ENCODE measurements at regions not wholly inside any gene's neighbourhood (a gene's known extent, or its start where the extent isn't known, plus 50 kb on each side); places are given as distances from the start of the nearest gene placed in this dataset.

DNA sequence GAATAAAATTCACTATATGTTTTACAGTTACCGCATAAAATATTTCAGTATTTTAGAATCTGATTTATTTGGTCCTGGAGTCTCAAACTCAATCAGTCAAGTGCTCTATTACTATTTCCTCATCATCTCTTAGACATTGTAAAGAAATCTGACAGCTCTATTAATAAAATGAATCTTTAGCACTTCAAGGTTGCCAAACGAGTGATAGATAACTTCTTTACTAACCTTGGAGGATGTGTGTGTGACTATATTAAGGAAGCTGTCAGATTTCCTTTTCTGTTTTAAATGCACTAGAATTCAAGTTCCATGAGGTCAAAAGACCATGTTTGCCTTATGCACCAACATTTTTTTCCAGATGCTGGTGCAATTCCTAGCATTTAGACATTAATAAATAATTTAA, 389.8 kb upstream of the AZI2 start:
- DNase-seq (ENCODE audit: low spot score), result no peak

DNA sequence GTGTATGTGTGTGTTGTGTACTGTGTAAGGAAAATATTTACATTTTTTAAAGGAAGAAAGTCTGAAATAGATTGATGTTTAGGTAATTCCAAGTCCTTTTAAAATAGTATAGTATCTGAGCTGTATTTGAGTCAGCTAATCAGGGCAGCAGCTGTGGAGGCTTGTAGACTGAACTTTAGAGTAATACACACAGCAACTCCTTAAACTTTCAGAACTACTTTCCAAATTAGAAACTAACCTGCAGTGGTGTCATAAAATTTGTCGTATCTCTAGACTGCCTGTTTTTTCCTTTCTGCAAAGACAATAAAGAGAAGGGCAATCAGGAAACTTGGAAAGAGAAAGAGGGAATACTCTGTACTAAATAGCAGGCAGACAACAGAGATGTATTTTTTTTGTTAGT, 391.0 kb upstream of the AZI2 start:
- no peak for DNase-seq (ENCODE audit: low spot score)

DNA sequence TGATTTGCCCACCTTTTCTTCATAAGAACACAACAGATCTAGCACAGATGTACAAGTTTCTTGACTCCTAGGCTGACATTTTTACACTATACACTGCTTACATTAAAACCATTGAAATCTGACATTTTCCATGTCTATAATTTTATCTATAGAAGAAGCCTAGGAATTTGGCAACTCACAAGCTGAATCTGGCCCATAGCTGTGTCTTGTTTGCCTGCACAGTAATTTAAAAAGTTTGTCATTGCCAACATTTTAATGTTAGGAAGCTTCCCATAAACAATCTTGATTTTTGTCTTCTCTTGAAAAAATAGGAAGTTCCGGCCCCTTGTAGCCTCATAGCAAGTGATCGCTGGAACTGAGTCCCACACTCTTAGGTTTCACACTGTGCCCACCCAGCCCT, 394.6 kb upstream of the AZI2 start:
- DNase-seq (ENCODE audit: low spot score), result no peak

GRCh38 chr3:28743831-28744230, 395.2 kb upstream of the AZI2 start:
- no peak for DNase-seq (ENCODE audit: low spot score)

DNA sequence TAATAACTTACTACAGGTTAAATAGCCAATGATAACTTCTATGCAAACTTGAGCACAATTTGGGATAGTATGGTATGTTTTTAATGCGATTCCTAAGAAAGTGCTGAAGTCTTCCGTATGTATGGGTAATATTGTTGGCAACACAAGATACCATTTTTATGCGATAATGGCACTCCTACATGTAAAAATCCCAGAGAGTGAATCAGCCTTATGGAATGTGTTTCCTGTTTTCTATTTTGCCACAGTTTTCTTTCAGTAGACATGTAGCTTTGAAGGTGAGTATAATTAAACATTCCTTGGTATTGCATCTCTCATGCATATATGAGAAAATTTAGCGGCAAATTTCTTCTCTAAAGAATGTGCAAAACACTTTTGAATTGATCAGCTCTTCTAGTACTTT, 396.8 kb upstream of the AZI2 start:
- no peak for DNase-seq (ENCODE audit: low spot score)

GRCh38 chr3:28745916-28746617, 397.4 kb upstream of the AZI2 start:
- no peak for DNase-seq (ENCODE audit: low spot score)

GRCh38 chr3:28746990-28747389, 398.4 kb upstream of the AZI2 start:
- DNase-seq (ENCODE audit: low spot score), result no peak

- no peak for DNase-seq (ENCODE audit: low spot score)
These were observed 403.2 kb upstream of the AZI2 start for GRCh38 chr3:28751864-28752263.

DNA sequence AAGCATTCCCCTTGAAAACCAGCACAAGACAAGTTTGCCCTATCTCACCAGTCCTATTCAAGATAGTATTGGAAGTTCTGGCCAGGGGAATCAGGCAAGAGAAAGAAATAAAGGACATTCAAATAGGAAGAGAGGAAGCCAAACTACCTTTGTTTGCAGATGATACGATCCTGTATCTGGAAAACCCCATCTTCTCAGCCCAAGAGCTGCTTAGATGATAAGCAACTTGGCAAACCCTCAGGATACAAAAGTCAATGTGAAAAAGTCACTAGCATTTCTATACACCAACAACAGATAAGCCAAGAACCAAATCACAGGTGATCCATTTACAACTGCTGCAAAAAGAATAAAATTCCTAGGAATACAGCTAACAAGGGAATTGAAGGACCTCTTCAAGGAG, 403.7 kb upstream of the AZI2 start:
- no peak for DNase-seq (ENCODE audit: low spot score)

DNA sequence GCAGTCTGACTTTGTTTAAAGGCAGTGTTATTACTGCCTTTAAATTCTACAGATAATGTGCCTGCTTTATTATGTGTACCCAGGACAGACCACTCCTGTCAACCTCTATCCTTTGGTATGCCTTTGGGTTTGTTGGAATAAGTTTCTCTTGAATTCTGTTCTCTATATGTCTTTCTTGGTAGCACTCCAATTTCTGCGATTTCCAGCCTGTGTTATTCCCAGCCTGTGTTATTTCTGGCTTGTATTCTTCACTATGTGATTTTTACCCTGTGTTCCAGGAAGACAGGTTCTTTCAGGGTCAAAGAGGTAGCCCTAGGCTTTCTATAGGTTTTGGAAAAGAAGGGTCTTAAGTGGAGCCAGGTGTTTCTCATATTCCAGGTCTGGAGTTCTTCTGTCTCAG, 407.4 kb upstream of the AZI2 start:
- no peak for DNase-seq (ENCODE audit: low spot score)

DNA sequence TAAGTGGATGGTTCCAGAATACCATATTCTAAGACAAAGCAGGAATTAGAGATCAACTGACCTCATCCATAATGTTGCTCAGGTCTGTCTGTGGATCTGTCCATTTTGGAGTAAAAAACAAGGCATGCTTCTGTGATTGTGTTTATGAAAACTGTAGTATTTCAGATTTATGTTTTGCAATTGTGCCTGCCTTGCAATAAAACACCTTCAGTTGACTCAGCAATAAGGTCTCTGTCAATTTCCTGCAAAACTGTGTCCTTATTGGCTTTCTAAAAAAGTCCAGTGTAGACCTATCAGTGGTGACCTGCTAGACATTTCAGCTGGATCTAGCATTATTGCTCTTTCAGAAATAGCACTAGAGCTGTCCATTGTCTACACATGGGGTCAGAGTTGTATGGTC, 409.5 kb upstream of the AZI2 start:
- DNase-seq (ENCODE audit: low spot score), result no peak

DNA sequence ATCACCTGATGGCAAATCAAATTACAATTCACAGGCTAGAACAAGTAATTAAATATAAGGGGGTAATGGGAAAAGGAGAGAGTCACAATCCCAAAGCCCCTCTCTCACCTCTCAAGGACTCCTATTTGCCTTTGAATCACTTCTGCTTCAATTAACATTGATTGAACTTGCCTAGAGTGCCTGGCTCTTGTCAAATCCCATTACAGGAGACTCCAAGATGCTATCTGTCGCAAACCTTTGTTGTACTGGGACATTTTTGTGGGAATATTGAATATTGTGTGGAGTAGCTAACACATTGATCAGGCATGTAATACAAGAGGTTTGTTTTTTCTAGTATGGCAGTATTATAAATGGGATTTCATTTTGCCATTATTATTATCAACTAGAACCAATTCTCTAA, 412.8 kb upstream of the AZI2 start:
- DNase-seq (ENCODE audit: low spot score), result no peak

GRCh38 chr3:28765194-28765593, 416.6 kb upstream of the AZI2 start:
- DNase-seq (ENCODE audit: low spot score), result no peak

DNA sequence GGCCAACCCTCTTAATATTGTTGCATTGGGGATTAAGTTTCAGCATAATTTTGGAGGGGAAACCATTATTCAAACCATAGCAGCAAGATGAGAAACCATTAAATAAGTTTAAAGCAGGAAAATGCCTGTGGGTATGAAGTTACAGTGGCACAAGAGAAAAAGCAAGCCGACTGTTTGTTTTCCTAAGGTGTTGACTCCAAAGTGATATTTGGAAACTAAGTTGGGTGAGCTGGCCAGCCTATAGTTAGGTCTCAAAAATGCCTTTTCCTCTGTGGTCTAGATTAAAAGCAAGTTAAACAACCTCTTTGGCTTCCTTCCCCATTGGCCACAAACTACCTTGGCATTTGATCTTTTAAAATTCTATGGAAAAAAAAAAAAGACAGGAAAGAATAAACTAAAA, 419.8 kb upstream of the AZI2 start:
- no peak for DNase-seq (ENCODE audit: low spot score)

GRCh38 chr3:28777806-28778475, 429.3 kb upstream of the AZI2 start:
- DNase-seq (ENCODE audit: low spot score), result no peak

GRCh38 chr3:28780480-28780879, 431.9 kb upstream of the AZI2 start:
- no peak for DNase-seq (ENCODE audit: low spot score)

DNA sequence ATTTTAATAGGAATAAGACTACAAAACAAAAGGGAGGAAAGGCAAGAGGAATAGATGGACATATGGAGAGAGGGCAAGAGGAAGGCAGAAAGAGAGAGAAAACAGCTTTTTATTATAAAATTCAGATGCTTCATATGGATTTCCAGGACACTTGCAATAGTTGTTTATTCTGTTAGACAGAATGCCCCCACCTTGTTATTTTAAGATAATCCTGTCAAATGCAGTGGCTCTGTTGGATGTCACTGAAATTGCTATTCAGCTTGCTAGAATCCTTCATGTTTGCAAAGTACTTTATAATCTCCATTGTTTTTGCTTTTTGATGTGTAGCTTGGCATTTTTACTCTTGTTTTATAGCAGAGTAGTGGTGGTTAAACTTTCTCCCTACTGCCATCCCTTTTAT, 432.4 kb upstream of the AZI2 start:
- DNase-seq (ENCODE audit: low spot score), result no peak

GRCh38 chr3:28786446-28786845, 437.8 kb upstream of the AZI2 start:
- DNase-seq (ENCODE audit: low spot score), result no peak

DNA sequence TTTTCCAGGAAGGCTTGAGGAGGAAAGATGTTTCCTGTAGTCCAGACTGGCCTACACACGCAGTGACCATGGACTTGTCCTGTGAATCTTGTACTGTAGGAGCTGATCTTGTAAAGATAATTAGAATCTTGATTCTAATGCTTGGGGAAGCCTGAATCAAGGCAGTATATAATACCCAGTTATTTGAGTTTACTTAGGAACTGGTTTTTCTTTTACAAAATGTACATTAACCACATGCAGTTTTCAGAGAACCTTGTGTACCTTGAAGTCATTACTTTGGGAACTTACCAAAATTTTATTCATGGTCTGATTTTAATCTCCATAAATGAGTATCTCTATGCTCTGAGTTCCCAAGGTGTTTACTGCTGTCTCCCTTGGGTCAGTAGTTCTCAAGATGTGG, 439.9 kb upstream of the AZI2 start:
- no peak for DNase-seq (ENCODE audit: low spot score)

- no peak for DNase-seq (ENCODE audit: low spot score)
These were observed 443.2 kb upstream of the AZI2 start for GRCh38 chr3:28791713-28792255.

DNA sequence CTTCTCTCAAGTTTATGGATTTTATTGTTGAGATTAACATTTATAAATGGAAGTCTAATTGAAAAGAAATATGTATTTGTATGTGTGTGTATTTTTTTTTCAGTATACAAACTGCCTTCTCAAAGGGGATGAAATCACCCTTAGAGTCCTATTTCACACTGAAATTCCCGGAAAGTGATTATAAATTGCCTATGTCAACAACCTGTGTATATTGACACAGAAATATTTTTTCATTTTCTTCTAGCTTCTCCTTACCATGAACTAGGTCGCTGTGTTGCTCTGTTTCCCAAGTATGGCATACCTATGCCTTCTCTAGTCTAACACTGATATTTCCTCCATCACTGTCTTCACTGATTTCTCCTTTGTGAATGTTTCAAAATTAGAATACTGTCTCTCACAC, 444.0 kb upstream of the AZI2 start:
- no peak for DNase-seq (ENCODE audit: low spot score)

GRCh38 chr3:28799084-28799483, 450.5 kb upstream of the AZI2 start:
- DNase-seq (ENCODE audit: low spot score), result no peak

GRCh38 chr3:28800203-28800602, 451.6 kb upstream of the AZI2 start:
- DNase-seq (ENCODE audit: low spot score), result no peak

GRCh38 chr3:28808068-28808467, 459.4 kb upstream of the AZI2 start:
- no peak for DNase-seq (ENCODE audit: low spot score)
